Urinary bladder (tissue), 3 donors: ENCODE measurements at regions not wholly inside any gene's neighbourhood (a gene's known extent, or its start where the extent isn't known, plus 50 kb on each side); places are given as distances from the start of the nearest gene placed in this dataset.

ENCODE experiments used
- DNase-seq: peaks from one replicate; pipeline ENCODE4 v3.0.0-alpha.2; 2015; ENCODE audit errors: extremely low spot score
- H3K27ac ChIP-seq: one replicate; pipeline ENCODE4 v1.5.1; 2013; ENCODE audit warnings: low read depth, mild to moderate bottlenecking, moderate library complexity
- H3K36me3 ChIP-seq: one replicate; pipeline ENCODE4 v1.6.1; 2013; ENCODE audit warnings: mild to moderate bottlenecking, moderate library complexity; ENCODE audit not compliant: insufficient read depth
- H3K4me1 ChIP-seq: one replicate; pipeline ENCODE4 v1.6.1; 2013; ENCODE audit warnings: mild to moderate bottlenecking, moderate library complexity; ENCODE audit not compliant: insufficient read depth
- H3K4me3 ChIP-seq: one replicate; pipeline ENCODE4 v1.5.1; 2013; ENCODE audit warnings: low read depth, low read length
- WGBS: extraction: QIAGEN DNeasy Blood & Tissue Kit; methylation state at CpG from one replicate; pipeline ENCODE4 v1.1.7; 2013; 5-methylcytosine and 5-hydroxymethylcytosine counted together
- donor health status: healthy with polysubstance abuse.
- donor health status: healthy.

DNA sequence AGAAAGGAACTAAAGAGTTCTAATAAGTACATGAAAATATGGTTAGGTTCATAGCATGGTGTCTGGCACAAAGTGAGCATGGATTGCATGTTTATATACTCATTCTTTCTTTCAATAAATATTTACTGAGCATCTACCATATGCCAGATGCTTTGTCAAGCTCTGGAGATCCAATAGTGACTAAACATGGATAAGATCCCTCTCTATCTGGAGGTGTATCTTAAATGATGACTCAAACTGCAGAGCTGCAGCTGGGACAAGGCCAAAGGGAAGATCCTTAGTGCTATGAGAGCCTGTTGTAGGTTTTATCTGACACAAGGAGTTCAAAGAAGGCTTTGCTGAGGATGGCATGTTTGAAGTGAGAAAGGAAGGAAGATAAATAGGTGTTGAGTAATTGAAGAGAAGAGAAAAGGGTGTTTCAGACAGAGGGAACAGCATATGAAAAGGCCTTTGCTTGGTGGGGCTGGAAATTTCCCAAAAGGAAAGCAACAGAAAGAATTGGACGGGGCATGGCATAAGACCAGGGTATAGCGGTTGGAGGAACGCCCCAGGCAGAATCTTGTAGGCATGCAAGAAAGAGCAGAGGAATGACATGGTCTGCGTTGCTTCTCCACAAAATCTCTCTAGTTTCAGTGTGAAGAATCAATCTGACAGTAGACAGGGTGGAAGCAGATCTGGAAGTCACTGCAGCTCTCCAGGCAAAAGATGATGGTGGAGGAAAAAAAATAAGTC lies 239.9 kb upstream of the LRTM1 start:
- H3K27ac ChIP-seq, result no peak overlapping the region
- WGBS, result 78% methylated on average over 4 of the region's 4 CpGs
- DNase-seq, result no peak
- no peaks in the 10 kb centered on the region for H3K4me1 ChIP-seq
- no peak overlapping the region for H3K4me3 ChIP-seq
- no peaks in the 10 kb centered on the region for H3K36me3 ChIP-seq

DNA sequence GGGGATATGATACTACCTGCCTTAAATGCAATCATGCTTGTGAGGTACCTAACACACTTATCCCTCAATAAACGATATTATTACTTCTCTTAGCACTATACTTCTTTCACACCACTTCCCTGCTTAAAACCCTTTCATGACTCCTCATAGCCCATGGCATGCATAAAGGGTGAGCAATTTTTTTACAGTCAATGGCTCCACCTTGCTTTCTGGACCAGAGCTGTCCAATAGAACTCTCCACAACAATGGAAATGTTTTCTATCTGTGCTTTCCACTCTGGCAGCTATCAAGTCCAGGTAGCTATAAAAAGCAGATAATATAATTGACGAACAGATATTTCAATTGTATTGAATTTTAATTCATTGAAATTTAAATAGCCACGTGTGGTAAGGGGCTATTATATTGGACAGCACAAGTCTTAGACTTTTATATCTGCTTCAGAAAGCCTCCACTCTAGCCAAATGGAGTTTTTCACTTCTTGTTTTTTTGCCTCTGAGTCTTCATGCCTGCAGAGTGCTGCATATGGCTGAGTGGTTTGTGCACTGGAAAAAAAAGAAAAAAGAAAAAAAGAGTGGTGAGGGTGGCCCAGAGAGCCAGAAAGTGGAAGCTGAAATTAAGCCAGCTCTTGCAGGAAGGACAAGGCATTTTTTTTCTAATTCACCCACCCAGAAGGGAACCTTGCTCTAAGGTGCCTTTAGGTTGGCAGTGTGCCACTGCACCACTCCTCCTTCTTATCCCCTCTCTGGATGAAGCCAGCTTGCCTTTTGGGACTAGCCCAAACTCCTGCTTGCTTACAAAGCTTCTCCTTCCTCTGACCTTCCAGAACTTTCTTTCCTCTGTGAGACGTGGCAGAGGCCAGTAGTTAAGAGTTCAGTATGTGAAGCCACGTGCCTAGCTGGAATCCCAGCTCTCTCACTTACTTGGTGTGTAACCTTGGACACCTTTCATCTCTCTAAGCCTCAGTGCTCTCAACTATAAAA lies 239.0 kb upstream of the LRTM1 start:
- Histone ChIP-seq H3K4me3 (no peak overlapping the region), H3K27ac (no peak overlapping the region), H3K36me3 (no peaks in the 10 kb centered on the region), H3K4me1 (no peaks in the 10 kb centered on the region)
- no peak for DNase-seq
- 48% methylated on average over 5 of the region's 5 CpGs for WGBS

- no peak for DNase-seq
- 59% methylated on average over 6 of the region's 6 CpGs for WGBS
- no peak overlapping the region for H3K27ac ChIP-seq
Observed at GRCh38 chr3:55165704-55166405, 238.0 kb upstream of the LRTM1 start.

GRCh38 chr3:55165278-55165677 lies 237.4 kb upstream of the LRTM1 start:
- Histone ChIP-seq H3K36me3 (no peaks in the 10 kb centered on the region), H3K4me1 (no peaks in the 10 kb centered on the region), H3K4me3 (no peak overlapping the region), H3K27ac (no peak overlapping the region)
- DNase-seq, result no peak
- WGBS, result 71% methylated on average over 3 of the region's 3 CpGs

More at GRCh38 chr3:55165704-55166405, 238.0 kb upstream of the LRTM1 start:
- Histone ChIP-seq H3K36me3 (no peaks in the 10 kb centered on the region), H3K4me1 (no peaks in the 10 kb centered on the region), H3K4me3 (no peak overlapping the region)

DNA sequence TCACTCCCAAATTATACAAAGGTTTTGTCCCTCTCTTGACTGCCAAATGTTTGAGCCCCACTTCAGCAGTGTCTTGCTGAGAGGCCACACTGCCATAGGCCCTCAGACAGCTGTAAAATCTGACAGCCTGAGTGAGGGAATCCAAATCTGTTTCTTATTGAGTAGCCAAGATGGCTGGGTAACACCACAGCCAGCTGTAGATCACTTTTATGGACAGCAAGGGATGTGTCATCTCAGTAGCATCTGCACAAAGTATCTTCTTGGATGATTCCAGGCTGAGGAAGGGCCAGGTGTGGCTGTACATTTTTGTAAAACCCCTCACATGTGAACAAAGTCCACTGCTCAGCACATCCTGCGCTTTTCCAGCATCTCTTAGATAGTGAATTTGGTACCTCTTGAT lies 237.0 kb upstream of the LRTM1 start:
- H3K36me3 ChIP-seq, result no peaks in the 10 kb centered on the region
- no peak overlapping the region for H3K27ac ChIP-seq
- no peaks in the 10 kb centered on the region for H3K4me1 ChIP-seq
- 92% methylated on average over 1 of the region's 1 CpG for WGBS
- no peak overlapping the region for H3K4me3 ChIP-seq
- DNase-seq, result no peak

GRCh38 chr3:55164191-55164590 lies 236.3 kb upstream of the LRTM1 start:
- no peak overlapping the region for H3K27ac ChIP-seq
- no peaks in the 10 kb centered on the region for H3K36me3 ChIP-seq
- DNase-seq, result no peak
- H3K4me3 ChIP-seq, result no peak overlapping the region
- no peaks in the 10 kb centered on the region for H3K4me1 ChIP-seq

- H3K27ac ChIP-seq, result no peak overlapping the region
- H3K36me3 ChIP-seq, result no peaks in the 10 kb centered on the region
- DNase-seq, result no peak
- 97% methylated on average over 5 of the region's 5 CpGs for WGBS
- no peak overlapping the region for H3K4me3 ChIP-seq
- H3K4me1 ChIP-seq, result no peaks in the 10 kb centered on the region
Observed at GRCh38 chr3:55163421-55163820, 235.6 kb upstream of the LRTM1 start.

DNA sequence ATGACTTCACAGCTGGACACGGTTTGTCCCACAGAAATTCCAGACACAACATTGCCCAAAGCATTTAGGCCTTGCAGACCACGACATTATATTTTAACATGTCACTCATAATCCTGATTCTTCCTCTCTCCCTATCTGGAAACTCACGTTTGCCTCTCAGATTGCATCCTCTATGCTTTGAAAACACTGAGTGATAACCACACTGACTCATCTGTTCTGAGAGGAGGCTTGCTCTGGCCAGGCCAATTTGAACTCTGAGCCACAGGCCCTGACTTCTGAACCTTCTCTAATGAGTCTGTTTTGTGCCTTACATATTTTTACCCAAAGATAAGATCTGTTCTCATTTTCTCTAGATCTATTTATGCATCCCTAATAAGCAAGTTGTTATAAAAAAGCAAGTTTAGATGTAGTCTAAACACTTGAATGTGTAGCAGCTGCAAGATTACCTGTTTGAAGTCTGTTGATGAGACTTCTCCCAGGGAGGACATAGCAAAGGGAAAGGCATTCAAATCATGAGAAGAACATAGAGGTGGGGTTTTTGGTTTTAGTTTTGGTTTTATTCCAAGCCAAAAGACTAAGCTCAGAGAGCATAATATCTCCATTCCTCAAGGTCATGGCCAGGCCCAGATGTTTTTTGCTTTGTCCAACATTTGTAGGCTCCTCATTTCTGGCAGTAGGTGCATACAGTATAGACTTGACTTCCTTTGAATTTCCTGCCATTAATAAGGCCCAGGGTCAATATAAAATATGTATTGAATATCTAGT lies 234.4 kb upstream of the LRTM1 start:
- Histone ChIP-seq H3K4me3 (no peak overlapping the region), H3K27ac (no peak overlapping the region), H3K36me3 (no peaks in the 10 kb centered on the region), H3K4me1 (no peaks in the 10 kb centered on the region)
- WGBS, result 70% methylated on average over 3 of the region's 3 CpGs
- no peak for DNase-seq

DNA sequence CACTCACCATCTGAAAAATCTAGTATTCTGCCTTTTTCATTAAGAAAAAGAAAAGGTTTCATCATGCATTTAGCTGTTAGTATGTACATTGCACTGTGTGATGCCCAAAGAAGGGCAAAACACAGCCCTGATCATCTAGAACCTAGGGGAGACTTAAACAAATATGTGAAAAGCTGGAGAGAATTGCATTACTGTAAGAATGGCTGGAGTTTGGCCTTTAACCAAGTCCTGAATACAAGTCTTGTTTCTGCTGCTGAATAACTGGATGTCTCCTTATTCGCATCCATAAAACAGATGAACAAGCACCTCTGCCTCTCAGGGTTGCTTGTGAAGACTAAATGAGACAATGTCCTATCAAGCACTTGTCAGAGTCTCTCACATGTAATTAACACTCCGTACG lies 233.4 kb upstream of the LRTM1 start:
- 92% methylated on average over 3 of the region's 3 CpGs for WGBS
- no peaks in the 10 kb centered on the region for H3K4me1 ChIP-seq
- H3K27ac ChIP-seq, result no peak overlapping the region
- no peak for DNase-seq
- no peaks in the 10 kb centered on the region for H3K36me3 ChIP-seq
- no peak overlapping the region for H3K4me3 ChIP-seq

DNA sequence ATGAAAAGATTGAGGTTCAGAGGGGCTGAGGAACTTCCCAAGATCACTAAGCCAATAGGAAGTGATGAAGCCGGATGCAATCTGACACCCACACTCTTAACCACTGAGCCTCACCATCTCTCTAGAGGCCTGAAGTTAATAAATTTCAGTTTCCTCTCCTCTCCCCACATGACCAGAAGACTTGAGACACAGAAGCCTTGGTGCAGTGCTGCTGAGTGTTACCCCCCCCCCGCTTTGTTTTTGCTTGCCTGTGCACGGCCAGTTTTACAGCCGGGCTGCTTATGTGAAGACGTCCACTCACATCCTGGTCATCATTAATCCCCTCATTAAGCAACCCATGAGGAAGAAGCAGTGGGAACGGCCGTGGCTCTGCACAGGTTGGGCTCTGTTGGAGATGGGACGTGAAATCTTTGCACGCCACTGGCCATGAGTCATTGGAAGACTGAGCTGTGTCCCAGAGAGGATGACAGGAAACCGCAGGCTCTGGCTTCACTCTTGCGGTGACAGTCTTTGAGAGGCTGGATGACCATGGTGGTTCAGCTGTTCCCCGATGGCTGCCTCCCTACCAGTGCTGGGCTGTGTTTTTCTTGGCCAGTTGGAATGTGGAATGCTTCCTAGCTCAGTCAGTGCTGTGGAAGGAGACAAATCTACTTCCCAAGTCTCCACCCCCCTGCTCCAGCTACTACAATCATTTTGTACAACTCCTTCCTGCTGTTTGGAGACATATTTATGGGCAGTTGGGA lies 232.6 kb upstream of the LRTM1 start:
- no peaks in the 10 kb centered on the region for H3K4me1 ChIP-seq
- no peak for DNase-seq
- H3K27ac ChIP-seq, result no peak overlapping the region
- H3K4me3 ChIP-seq, result no peak overlapping the region
- 66% methylated on average over 12 of the region's 12 CpGs for WGBS
- H3K36me3 ChIP-seq, result no peaks in the 10 kb centered on the region

DNA sequence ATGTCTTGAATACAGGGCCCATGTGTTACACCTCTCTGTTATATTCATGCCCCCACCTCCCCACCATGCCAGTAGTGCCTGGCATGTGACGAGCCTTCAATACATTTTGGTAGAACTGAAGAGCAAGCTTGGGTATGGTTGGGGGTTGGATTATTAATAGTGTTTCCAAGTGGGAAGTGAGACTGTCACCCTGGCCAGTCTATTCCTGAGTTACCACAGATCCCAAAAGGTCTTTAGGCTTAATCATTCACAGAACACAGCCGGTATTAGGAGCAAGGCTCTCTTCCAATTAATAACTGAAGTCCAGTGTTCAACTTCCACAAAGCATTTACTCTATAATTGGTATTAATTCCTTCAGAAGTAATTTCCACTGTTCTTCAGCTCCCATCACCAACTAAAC lies 231.9 kb upstream of the LRTM1 start:
- 95% methylated on average over 2 of the region's 2 CpGs for WGBS
- DNase-seq, result no peak
- Histone ChIP-seq H3K36me3 (no peaks in the 10 kb centered on the region), H3K27ac (no peak overlapping the region), H3K4me1 (no peaks in the 10 kb centered on the region), H3K4me3 (no peak overlapping the region)

- WGBS, result 86% methylated on average over 2 of the region's 2 CpGs
- H3K4me1 ChIP-seq, result no peaks in the 10 kb centered on the region
- H3K36me3 ChIP-seq, result no peaks in the 10 kb centered on the region
- no peak overlapping the region for H3K27ac ChIP-seq
- no peak for DNase-seq
- H3K4me3 ChIP-seq, result no peak overlapping the region
Observed at GRCh38 chr3:55159016-55159415, 231.2 kb upstream of the LRTM1 start.
